CD14-positive monocyte (primary cell): ENCODE measurements at regions not wholly inside any gene's neighbourhood (a gene's known extent, or its start where the extent isn't known, plus 50 kb on each side); places are given as distances from the start of the nearest gene placed in this dataset.
"Not testable (repeated sequence)": the region's sequence is repeated elsewhere in the genome, so short reads cannot be mapped to it uniquely, and the experiment has no call there.

Experiments
- DNase-seq, 3 donors: peaks; one replicate each; pipeline ENCODE4 v3.0.0-alpha.2; 2011 to 2022
- H2AFZ ChIP-seq: 2 replicates; pipeline ENCODE4 v1.6.0; 2012; ENCODE audit warnings: mild to moderate bottlenecking, low read depth, low read length, inconsistent platforms; ENCODE audit not compliant: insufficient read depth, poor library complexity, severe bottlenecking
- H3K27ac ChIP-seq, 2 donors: 1 replicate in 1 of 2; 2 replicates in 1 of 2; pipeline ENCODE4 v1.5.1; 2012 to 2013; ENCODE audit warnings: low read length in 2 of 2, control low read depth in 1 of 2, inconsistent platforms in 1 of 2, low read depth in 1 of 2, mild to moderate bottlenecking in 1 of 2
- H3K27me3 ChIP-seq, 2 donors: one replicate each; pipeline versions ENCODE4 v1.6.0 to v1.6.1; 2011 to 2013; ENCODE audit warnings: low read length in 2 of 2; ENCODE audit not compliant: control insufficient read depth in 2 of 2, insufficient read depth in 2 of 2
- H3K36me3 ChIP-seq, 2 donors: replicated peaks in 1 of 2; 1 replicate in 1 of 2; 2 replicates in 1 of 2; pipeline versions ENCODE4 v1.5.1 to v1.6.1; 2012 to 2013; ENCODE audit warnings: low read length in 2 of 2, control low read depth in 1 of 2, inconsistent platforms in 1 of 2, mild to moderate bottlenecking in 1 of 2; ENCODE audit not compliant: insufficient read depth in 2 of 2, control insufficient read depth in 1 of 2
- H3K4me1 ChIP-seq, 2 donors: 1 replicate in 1 of 2; 2 replicates in 1 of 2; pipeline versions ENCODE4 v1.5.1 to v1.6.1; 2012 to 2013; ENCODE audit warnings: low read length in 2 of 2, control low read depth in 1 of 2, inconsistent platforms in 1 of 2, mild to moderate bottlenecking in 1 of 2, moderate library complexity in 1 of 2; ENCODE audit not compliant: insufficient read depth in 2 of 2, control insufficient read depth in 1 of 2
- H3K4me2 ChIP-seq: replicated peaks from 2 replicates; pipeline ENCODE3; 2012; ENCODE audit warnings: low read length, moderate library complexity, mild to moderate bottlenecking; ENCODE audit not compliant: poor library complexity, severe bottlenecking; ENCODE audit errors: extremely low read depth
- H3K4me3 ChIP-seq, 3 experiments: fragments of 200-600 bp in 1 of 3; sonication (generic) in 1 of 3; replicated peaks in 1 of 3; 1 replicate in 2 of 3; 2 replicates in 1 of 3; pipeline ENCODE4 v1.5.1; 2011 to 2013; ENCODE audit warnings: low read length in 3 of 3, mild to moderate bottlenecking in 3 of 3, control low read depth in 2 of 3, low read depth in 2 of 3, inconsistent platforms in 1 of 3, moderate library complexity in 1 of 3
- H3K79me2 ChIP-seq: 2 replicates; pipeline ENCODE4 v1.6.0; 2012; ENCODE audit warnings: mild to moderate bottlenecking, control low read depth, inconsistent platforms, low read length, moderate library complexity; ENCODE audit not compliant: insufficient read depth
- H3K9ac ChIP-seq: 2 replicates; pipeline ENCODE4 v1.6.0; 2017; ENCODE audit warnings: low read length, mild to moderate bottlenecking; ENCODE audit not compliant: insufficient read depth, poor library complexity, severe bottlenecking
- H3K9me3 ChIP-seq, 2 donors: replicated peaks in 1 of 2; 1 replicate in 1 of 2; 2 replicates in 1 of 2; pipeline versions ENCODE4 v1.5.1 to v1.6.1; 2012 to 2013; ENCODE audit warnings: low read length in 2 of 2, control low read depth in 1 of 2; ENCODE audit not compliant: control insufficient read depth in 1 of 2, insufficient read depth in 1 of 2
- H4K20me1 ChIP-seq: 2 replicates; pipeline ENCODE4 v1.6.0; 2012; ENCODE audit warnings: mild to moderate bottlenecking, low read length, control low read depth, moderate library complexity; ENCODE audit not compliant: insufficient read depth
- H3K27ac Mint-ChIP-seq, 7 donors: one replicate each; pipeline ENCODE4 v1.8.0; 2020; ENCODE audit warnings: mild to moderate bottlenecking in 7 of 7, mixed read lengths in 7 of 7, moderate library complexity in 6 of 7, inconsistent platforms in 2 of 7
- H3K27me3 Mint-ChIP-seq, 3 donors: one replicate each; pipeline ENCODE4 v1.8.0; 2021 to 2022; ENCODE audit warnings: low read depth in 3 of 3, mild to moderate bottlenecking in 3 of 3, mixed read lengths in 3 of 3, moderate library complexity in 3 of 3, inconsistent platforms in 1 of 3
- H3K36me3 Mint-ChIP-seq, 2 donors: one replicate each; pipeline ENCODE4 v1.8.0; 2020; ENCODE audit warnings: mixed read lengths in 2 of 2, inconsistent platforms in 1 of 2, mild to moderate bottlenecking in 1 of 2
- H3K4me1 Mint-ChIP-seq: one replicate; pipeline ENCODE4 v1.8.0; 2020; ENCODE audit warnings: mild to moderate bottlenecking, mixed read lengths
- H3K4me3 Mint-ChIP-seq, 2 donors: one replicate each; pipeline ENCODE4 v1.8.0; 2020; ENCODE audit warnings: mild to moderate bottlenecking in 2 of 2, mixed read lengths in 2 of 2, moderate library complexity in 1 of 2
- H3K9me3 Mint-ChIP-seq, 7 donors: one replicate each; pipeline ENCODE4 v1.8.0; 2020 to 2022; ENCODE audit warnings: mixed read lengths in 7 of 7, mild to moderate bottlenecking in 6 of 7, moderate library complexity in 6 of 7, inconsistent platforms in 2 of 7
- CTCF ChIP-seq: fragments of 200-600 bp; IDR thresholded peaks from one replicate; pipeline ENCODE4 v1.8.0; 2022; ENCODE audit warnings: antibody characterized with exemption, mild to moderate bottlenecking
- WGBS: methylation state at CpG from one replicate; pipeline ENCODE4 v1.1.5; 2013; ENCODE audit warnings: missing lambda C conversion rate; ENCODE audit not compliant: insufficient coverage; 5-methylcytosine and 5-hydroxymethylcytosine counted together
- intact Hi-C, 2 donors: fragments of 100-400 bp; cut with micrococcal nuclease; formaldehyde crosslinking; loops; one replicate each; pipeline versions ENCODE4 v1.15.0 to v1.15.1; 2023

GRCh38 chr7:96819111-96819700, 109.6 kb upstream of the SEM1 start:
- H3K9me3 Mint-ChIP-seq = peaks cover 0 to 6% (median under 1%) of the 10 kb centered on the region in 7 donors
- no peak overlapping the region for H3K4me3 ChIP-seq
- no peak overlapping the region for H3K27ac ChIP-seq
- no peaks in the 10 kb centered on the region for H3K36me3 ChIP-seq
- H3K9me3 ChIP-seq = no peaks in the 10 kb centered on the region
- H3K4me1 Mint-ChIP-seq = no peaks in the 10 kb centered on the region
- intact Hi-C loops = no loop called here
- H4K20me1 ChIP-seq = no peaks in the 10 kb centered on the region
- no peaks in the 10 kb centered on the region for H3K79me2 ChIP-seq
- no peaks in the 10 kb centered on the region for H3K27me3 ChIP-seq
- H3K4me1 ChIP-seq = no peaks in the 10 kb centered on the region
- no CpG with 5 or more reads among the region's 1 CpG for WGBS
- H2AFZ ChIP-seq = no peak overlapping the region
- no peak for DNase-seq
- no peak overlapping the region for H3K9ac ChIP-seq
- no peaks in the 10 kb centered on the region for H3K36me3 Mint-ChIP-seq
- no peak overlapping the region for H3K4me2 ChIP-seq
- no peak for TF ChIP-seq CTCF
- H3K27ac Mint-ChIP-seq = no peak overlapping the region
- no peak overlapping the region for H3K4me3 Mint-ChIP-seq
- peaks cover 0 to 4% (median 2%) of the 10 kb centered on the region in 3 donors for H3K27me3 Mint-ChIP-seq

GRCh38 chr7:96821131-96821530, 111.5 kb upstream of the SEM1 start:
- H3K9me3 ChIP-seq, H3K4me3 Mint-ChIP-seq, H3K79me2 ChIP-seq, intact Hi-C loops, H4K20me1 ChIP-seq, H3K9ac ChIP-seq, H3K4me1 ChIP-seq, H3K4me1 Mint-ChIP-seq, H3K27me3 ChIP-seq, H3K4me2 ChIP-seq, H3K36me3 ChIP-seq, H2AFZ ChIP-seq, H3K27me3 Mint-ChIP-seq, H3K9me3 Mint-ChIP-seq, DNase-seq, H3K27ac Mint-ChIP-seq, H3K27ac ChIP-seq, H3K36me3 Mint-ChIP-seq, H3K4me3 ChIP-seq: not testable (repeated sequence)
- no CpG with 5 or more reads among the region's 1 CpG for WGBS
